IMR-90 (cell line): ENCODE measurements at regions not wholly inside any gene's neighbourhood (a gene's known extent, or its start where the extent isn't known, plus 50 kb on each side); places are given as distances from the start of the nearest gene placed in this dataset.

Experiments
- ATAC-seq: fragments of 200-7000 bp; cut with Tn5 transposase; 2 replicates; pipeline ENCODE4 v1.9.1; 2020; ENCODE audit warnings: low read depth, mild to moderate bottlenecking, moderate library complexity
- BruUV-seq: library from RNA; stranded (reverse); fragments of 400-500 nt; replicated peaks from 2 replicates; lab custom pipeline; 2021; lab: Mats Ljungman, UMichigan
- CTCF ChIA-PET: fragments of 300-600 bp; formaldehyde crosslinking; extraction: SDS; loops from one replicate; lab custom pipeline; 2021; ENCODE audit warnings: antibody characterized with exemption; lab: Yijun Ruan, JAX
- POLR2A ChIA-PET: fragments of 300-600 bp; sonication (Branson Sonifier 250); formaldehyde crosslinking; loops from one replicate; lab custom pipeline; 2022; ENCODE audit warnings: antibody characterized with exemption; ENCODE audit not compliant: unreplicated experiment; lab: Charles Lee
- DNase-seq: peaks from one replicate; pipeline ENCODE4 v3.0.0; 2013
- H2AFZ ChIP-seq: replicated peaks from 2 replicates; pipeline ENCODE3; 2013; ENCODE audit warnings: low read length, mild to moderate bottlenecking; ENCODE audit not compliant: poor library complexity
- H2AK5ac ChIP-seq: 2 replicates; pipeline ENCODE4 v1.6.1; 2013; ENCODE audit warnings: low read depth, low read length, inconsistent platforms
- H2AK9ac ChIP-seq: replicated peaks from 2 replicates; pipeline ENCODE3; 2013; ENCODE audit warnings: mild to moderate bottlenecking, low read depth, low read length, moderate library complexity; ENCODE audit not compliant: poor library complexity
- H2BK120ac ChIP-seq: 2 replicates; pipeline ENCODE4 v1.6.1; 2013; ENCODE audit warnings: low read depth, low read length, inconsistent platforms
- H2BK15ac ChIP-seq: 3 replicates; pipeline ENCODE4 v1.6.1; 2013; ENCODE audit warnings: low read depth, low read length, inconsistent platforms
- H2BK20ac ChIP-seq: 2 replicates; pipeline ENCODE4 v1.6.1; 2013; ENCODE audit warnings: low read depth, mild to moderate bottlenecking, inconsistent platforms, low read length, moderate library complexity
- H2BK5ac ChIP-seq: 2 replicates; pipeline ENCODE4 v1.6.1; 2013; ENCODE audit warnings: mild to moderate bottlenecking, low read depth, low read length, inconsistent platforms; ENCODE audit not compliant: poor library complexity, severe bottlenecking
- H3K14ac ChIP-seq: replicated peaks from 2 replicates; pipeline ENCODE4 v1.6.1; 2013; ENCODE audit warnings: low read depth, low read length, inconsistent platforms
- H3K18ac ChIP-seq: 2 replicates; pipeline ENCODE4 v1.6.1; 2013; ENCODE audit warnings: low read depth, low read length, control low read depth
- H3K23ac ChIP-seq: 2 replicates; pipeline ENCODE4 v1.6.1; 2013; ENCODE audit warnings: low read depth, low read length, inconsistent platforms
- H3K27ac ChIP-seq: 2 replicates; pipeline ENCODE4 v1.5.1; 2013; ENCODE audit warnings: mild to moderate bottlenecking, control low read depth, low read length; ENCODE audit not compliant: insufficient read depth
- H3K27me3 ChIP-seq: 2 replicates; pipeline ENCODE4 v1.6.1; 2013; ENCODE audit warnings: low read length; ENCODE audit not compliant: control insufficient read depth, insufficient read depth
- H3K36me3 ChIP-seq: 2 replicates; pipeline ENCODE4 v1.6.1; 2013; ENCODE audit warnings: low read length, mixed read lengths; ENCODE audit not compliant: control insufficient read depth, insufficient read depth
- H3K4ac ChIP-seq: 2 replicates; pipeline ENCODE4 v1.6.1; 2013; ENCODE audit warnings: low read depth, low read length, inconsistent platforms
- H3K4me1 ChIP-seq: 2 replicates; pipeline ENCODE4 v1.6.1; 2013; ENCODE audit warnings: low read length, mixed read lengths; ENCODE audit not compliant: control insufficient read depth, insufficient read depth
- H3K4me2 ChIP-seq: 2 replicates; pipeline ENCODE4 v1.6.1; 2013; ENCODE audit warnings: low read depth, mild to moderate bottlenecking, control low read depth, low read length, moderate library complexity
- H3K4me3 ChIP-seq: 2 replicates; pipeline ENCODE4 v1.5.1; 2013; ENCODE audit warnings: low read depth, mild to moderate bottlenecking, control low read depth, low read length, moderate library complexity; ENCODE audit not compliant: insufficient read depth
- H3K56ac ChIP-seq: 2 replicates; pipeline ENCODE4 v1.6.1; 2013; ENCODE audit warnings: low read length, inconsistent platforms; ENCODE audit not compliant: insufficient read depth; ENCODE audit errors: extremely low read depth
- H3K79me1 ChIP-seq, 2 experiments: 2 replicates each; pipeline ENCODE4 v1.6.1; 2013; ENCODE audit warnings: low read length in 2 of 2, inconsistent platforms in 1 of 2, low read depth in 1 of 2
- H3K9ac ChIP-seq: 2 replicates; pipeline ENCODE4 v1.6.1; 2013; ENCODE audit warnings: low read depth, low read length, control low read depth
- H3K9me1 ChIP-seq: 2 replicates; pipeline ENCODE4 v1.6.1; 2013; ENCODE audit warnings: low read length, inconsistent platforms; ENCODE audit not compliant: insufficient read depth
- H3K9me3 ChIP-seq: 2 replicates; pipeline ENCODE4 v1.6.1; 2013; ENCODE audit warnings: low read length; ENCODE audit not compliant: control insufficient read depth, insufficient read depth
- H4K20me1 ChIP-seq: 2 replicates; pipeline ENCODE4 v1.6.1; 2013; ENCODE audit warnings: low read length, inconsistent platforms; ENCODE audit not compliant: insufficient read depth
- H4K5ac ChIP-seq: 2 replicates; pipeline ENCODE4 v1.6.1; 2013; ENCODE audit warnings: mild to moderate bottlenecking, low read depth, low read length, control low read depth
- H4K8ac ChIP-seq, 2 experiments: 2 replicates each; pipeline ENCODE4 v1.6.1; 2013; ENCODE audit warnings: low read depth in 2 of 2, low read length in 2 of 2, control low read depth in 1 of 2, inconsistent platforms in 1 of 2
- H4K91ac ChIP-seq: 2 replicates; pipeline ENCODE4 v1.6.1; 2013; ENCODE audit warnings: low read depth, low read length, inconsistent platforms; ENCODE audit not compliant: insufficient read depth
- BHLHE40 ChIP-seq: fragments of 150-350 bp; IDR thresholded peaks from 2 replicates; pipeline ENCODE4 v1.6.1; 2016; ENCODE audit warnings: mild to moderate bottlenecking, low read depth, low read length
- CEBPB ChIP-seq: IDR thresholded peaks from 2 replicates; pipeline ENCODE4 v1.6.1; 2012; ENCODE audit warnings: low read depth, low read length, improper control_type of control experiment
- CHD1 ChIP-seq: IDR thresholded peaks from 2 replicates; pipeline ENCODE4 v1.6.1; 2012; ENCODE audit warnings: low read depth, low read length, improper control_type of control experiment
- ELK1 ChIP-seq: fragments of 150-350 bp; IDR thresholded peaks from 2 replicates; pipeline ENCODE4 v1.6.1; 2016; ENCODE audit warnings: low read depth, mild to moderate bottlenecking, low read length, moderate library complexity, borderline replicate concordance
- FOS ChIP-seq: fragments of 150-350 bp; IDR thresholded peaks from 2 replicates; pipeline ENCODE4 v1.6.1; 2016; ENCODE audit warnings: low read depth, low read length
- MAFK ChIP-seq: IDR thresholded peaks from 2 replicates; pipeline ENCODE4 v1.6.1; 2012; ENCODE audit warnings: low read depth, low read length, improper control_type of control experiment
- MAZ ChIP-seq: IDR thresholded peaks from 2 replicates; pipeline ENCODE4 v1.6.1; 2012; ENCODE audit warnings: low read depth, mild to moderate bottlenecking, low read length, improper control_type of control experiment, moderate library complexity, borderline replicate concordance
- NFE2L2 ChIP-seq: fragments of 150-350 bp; IDR thresholded peaks from 2 replicates; pipeline ENCODE4 v1.6.1; 2016; ENCODE audit warnings: low read depth, mild to moderate bottlenecking, low read length
- POLR2A ChIP-seq: IDR thresholded peaks from 2 replicates; pipeline ENCODE4 v1.6.1; 2012; ENCODE audit warnings: mild to moderate bottlenecking, low read depth, low read length
- RCOR1 ChIP-seq: IDR thresholded peaks from 2 replicates; pipeline ENCODE4 v1.6.1; 2012; ENCODE audit warnings: mild to moderate bottlenecking, low read length, improper control_type of control experiment; ENCODE audit not compliant: insufficient replicate concordance
- SMC3 ChIP-seq: fragments of 150-350 bp; IDR thresholded peaks from 2 replicates; pipeline ENCODE4 v1.6.1; 2016; ENCODE audit warnings: low read depth, mild to moderate bottlenecking, antibody characterized with exemption, low read length, moderate library complexity
- USF2 ChIP-seq: fragments of 150-350 bp; IDR thresholded peaks from 2 replicates; pipeline ENCODE4 v1.6.1; 2017; ENCODE audit warnings: mild to moderate bottlenecking, antibody characterized with exemption, low read length, low read depth
- WGBS, 2 experiments: methylation state at CpG; one replicate each; pipeline versions ENCODE4 v1.1.5 to v1.1.7; 2013; ENCODE audit warnings: missing lambda C conversion rate in 2 of 2; ENCODE audit not compliant: insufficient read length in 1 of 2; ENCODE audit errors: extremely low coverage in 2 of 2; 5-methylcytosine and 5-hydroxymethylcytosine counted together
- dilution Hi-C: fragments of 300-500 bp; cut with HindIII; formaldehyde crosslinking; loops from one replicate; pipeline ENCODE4 v1.14.3; 2018; ENCODE audit warnings: low sequenced_read_pairs; ENCODE audit not compliant: unreplicated experiment
- in situ Hi-C: fragments of 300-500 bp; cut with MboI; formaldehyde crosslinking; loops from 3 replicates; pipeline ENCODE4 v1.14.3; 2019; ENCODE audit warnings: low sequenced_read_pairs, inconsistent platforms, mixed read lengths
- intact Hi-C: fragments of 100-400 bp; cut with micrococcal nuclease; formaldehyde crosslinking; loops from 2 replicates; pipeline ENCODE4 v1.10.0; 2022
- TF ChIP-seq, protein P1 (sequence below): conservative IDR thresholded peaks from 2 replicates; pipeline ENCODE4 v1.5.1; 2012; ENCODE audit warnings: mild to moderate bottlenecking, low read depth, low read length, improper control_type of control experiment

DNA sequence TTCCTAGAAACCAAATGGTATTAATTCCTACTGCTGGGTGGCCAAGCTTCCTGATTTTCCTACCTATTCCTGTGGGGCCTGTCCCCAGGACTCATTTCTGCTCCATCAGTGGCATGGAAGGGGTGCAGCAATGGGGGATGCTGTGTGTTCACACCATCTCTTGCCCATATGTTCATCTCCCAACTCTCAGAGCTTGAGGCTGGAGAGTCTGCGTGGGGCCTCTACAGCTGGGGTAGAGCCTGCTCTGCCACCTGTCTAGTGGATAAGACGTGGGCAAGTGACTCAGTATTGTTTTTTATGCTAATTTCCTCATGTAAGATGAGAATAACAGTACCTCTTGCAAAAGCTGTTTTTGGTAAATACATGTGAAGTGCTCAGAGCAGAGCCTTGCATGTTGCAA lies 149.8 kb downstream of the ACTR3 start:
- H3K56ac ChIP-seq: no peak overlapping the region
- DNase-seq (no peak), ATAC-seq (no peak)
- H3K79me1 ChIP-seq: no peaks in the 10 kb centered on the region
- intact Hi-C loops: no loop called here
- H4K5ac ChIP-seq: no peak overlapping the region
- H2AK9ac ChIP-seq: no peak overlapping the region
- H3K14ac ChIP-seq: no peak overlapping the region
- no peak overlapping the region for H4K91ac ChIP-seq
- H4K8ac ChIP-seq: no peak overlapping the region
- H2AK5ac ChIP-seq: no peak overlapping the region
- H2BK20ac ChIP-seq: no peak overlapping the region
- no peak overlapping the region for H3K9ac ChIP-seq
- CTCF ChIA-PET: no interaction called here
- H4K20me1 ChIP-seq: no peaks in the 10 kb centered on the region
- no peak overlapping the region for H2BK15ac ChIP-seq
- BruUV-seq: no TSS peak
- dilution Hi-C loops: no loop called here
- no peaks in the 10 kb centered on the region for H3K9me3 ChIP-seq
- H2BK120ac ChIP-seq: no peak overlapping the region
- H3K27me3 ChIP-seq: peaks cover 4% of the 10 kb centered on the region; the same call in 1 of the 2 replicates
- no peak overlapping the region for H3K27ac ChIP-seq
- H3K4me3 ChIP-seq: no peak overlapping the region
- H3K18ac ChIP-seq: no peak overlapping the region
- H3K4me2 ChIP-seq: no peak overlapping the region
- H3K4me1 ChIP-seq: no peaks in the 10 kb centered on the region
- H3K23ac ChIP-seq: no peak overlapping the region
- TF ChIP-seq USF2 (no peak), RCOR1 (no peak), FOS (no peak), CHD1 (no peak), CEBPB (no peak), BHLHE40 (no peak), NFE2L2 (no peak), MAZ (no peak), ELK1 (no peak), POLR2A (no peak), SMC3 (no peak), MAFK (no peak)
- TF ChIP-seq, protein P1, sequence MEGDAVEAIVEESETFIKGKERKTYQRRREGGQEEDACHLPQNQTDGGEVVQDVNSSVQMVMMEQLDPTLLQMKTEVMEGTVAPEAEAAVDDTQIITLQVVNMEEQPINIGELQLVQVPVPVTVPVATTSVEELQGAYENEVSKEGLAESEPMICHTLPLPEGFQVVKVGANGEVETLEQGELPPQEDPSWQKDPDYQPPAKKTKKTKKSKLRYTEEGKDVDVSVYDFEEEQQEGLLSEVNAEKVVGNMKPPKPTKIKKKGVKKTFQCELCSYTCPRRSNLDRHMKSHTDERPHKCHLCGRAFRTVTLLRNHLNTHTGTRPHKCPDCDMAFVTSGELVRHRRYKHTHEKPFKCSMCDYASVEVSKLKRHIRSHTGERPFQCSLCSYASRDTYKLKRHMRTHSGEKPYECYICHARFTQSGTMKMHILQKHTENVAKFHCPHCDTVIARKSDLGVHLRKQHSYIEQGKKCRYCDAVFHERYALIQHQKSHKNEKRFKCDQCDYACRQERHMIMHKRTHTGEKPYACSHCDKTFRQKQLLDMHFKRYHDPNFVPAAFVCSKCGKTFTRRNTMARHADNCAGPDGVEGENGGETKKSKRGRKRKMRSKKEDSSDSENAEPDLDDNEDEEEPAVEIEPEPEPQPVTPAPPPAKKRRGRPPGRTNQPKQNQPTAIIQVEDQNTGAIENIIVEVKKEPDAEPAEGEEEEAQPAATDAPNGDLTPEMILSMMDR: no peak
- no peak overlapping the region for H3K4ac ChIP-seq
- in situ Hi-C loops: no loop called here
- H3K36me3 ChIP-seq: no peaks in the 10 kb centered on the region
- no CpG with 5 or more reads among the region's 2 CpGs for WGBS, 2 experiments
- no peak overlapping the region for H2AFZ ChIP-seq
- H3K9me1 ChIP-seq: no peaks in the 10 kb centered on the region
- H2BK5ac ChIP-seq: no peak overlapping the region
- POLR2A ChIA-PET: no interaction called here
